Bronchial epithelial cell (primary cell): ENCODE measurements at regions not wholly inside any gene's neighbourhood (a gene's known extent, or its start where the extent isn't known, plus 50 kb on each side); places are given as distances from the start of the nearest gene placed in this dataset.
A peak's percentile ranks its signal among the peaks of the same experiment; 100 is the strongest.

Source experiments
- DNase-seq: peaks from one replicate; pipeline ENCODE4 v3.0.0-alpha.2; 2010; ENCODE audit warnings: low read depth
- FAIRE-seq: peaks from 2 replicates; lab custom pipeline; 2011; peaks lifted over from hg19 to GRCh38; lab: Jason Lieb, UNC
- H3K27me3 ChIP-seq: 2 replicates; pipeline ENCODE4 v1.5.1; 2011; ENCODE audit warnings: low read length; ENCODE audit not compliant: control insufficient read depth, insufficient read depth
- H3K36me3 ChIP-seq: 2 replicates; pipeline ENCODE4 v1.5.1; 2011; ENCODE audit warnings: low read length; ENCODE audit not compliant: control insufficient read depth, insufficient read depth
- H3K4me3 ChIP-seq: 2 replicates; pipeline ENCODE4 v1.5.1; 2011; ENCODE audit warnings: mild to moderate bottlenecking, low read depth, low read length, control low read depth
- CTCF ChIP-seq: IDR thresholded peaks from 2 replicates; pipeline ENCODE4 v1.5.1; 2011; ENCODE audit warnings: mild to moderate bottlenecking, moderate library complexity, low read length, control low read depth, inconsistent platforms; ENCODE audit not compliant: insufficient read depth, severe bottlenecking

DNA sequence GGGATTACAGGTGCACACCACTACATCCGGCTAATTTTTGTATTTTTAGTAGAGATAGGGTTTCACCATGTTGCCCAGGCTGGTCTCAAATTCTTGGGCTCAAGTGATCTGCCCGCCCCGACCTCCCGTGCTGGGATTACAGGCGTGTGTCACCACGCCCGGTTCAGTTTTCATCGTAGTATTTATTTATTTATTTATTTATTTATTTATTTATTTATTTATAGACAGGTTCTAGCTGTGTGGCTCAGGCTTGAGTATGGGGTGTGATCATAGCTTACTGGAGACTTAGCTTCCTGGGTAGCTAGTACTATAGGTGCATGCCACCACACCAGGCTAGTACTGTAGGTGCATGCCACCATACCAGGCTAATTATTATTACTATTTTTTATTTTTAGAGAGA, 64.1 kb upstream of the STOX2 start:
- Histone ChIP-seq H3K36me3 (no peaks in the 10 kb centered on the region), H3K4me3 (no peak overlapping the region), H3K27me3 (no peaks in the 10 kb centered on the region)
- DNase-seq = no peak
- FAIRE-seq = no peak
- TF ChIP-seq CTCF = no peak

DNA sequence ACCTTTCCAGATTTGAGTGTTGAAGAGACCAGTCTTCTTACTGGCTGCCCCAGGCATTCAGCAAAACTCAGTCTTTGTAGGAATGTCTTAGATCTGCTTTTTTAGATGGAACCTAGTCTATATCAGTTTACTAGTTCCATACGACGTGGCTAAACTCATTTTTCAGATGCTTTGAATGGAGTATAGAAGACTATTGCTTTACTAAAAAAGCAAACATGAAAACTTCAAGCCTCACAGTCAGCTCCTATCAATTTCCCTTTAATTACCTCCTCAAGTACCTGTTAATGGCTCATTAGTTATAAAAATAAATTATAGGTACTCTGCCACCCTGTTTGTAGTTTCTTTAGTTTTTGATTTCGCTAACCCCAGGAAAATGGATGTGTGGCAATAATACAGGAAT, 63.0 kb upstream of the STOX2 start:
- FAIRE-seq = no peak
- Histone ChIP-seq H3K27me3 (no peaks in the 10 kb centered on the region), H3K36me3 (no peaks in the 10 kb centered on the region), H3K4me3 (no peak overlapping the region)
- DNase-seq = no peak
- no peak for TF ChIP-seq CTCF

- DNase-seq = no peak
- no peak for FAIRE-seq
- Histone ChIP-seq H3K4me3 (no peak overlapping the region), H3K36me3 (no peaks in the 10 kb centered on the region), H3K27me3 (no peaks in the 10 kb centered on the region)
- TF ChIP-seq CTCF = no peak
Measured at GRCh38 chr4:183843248-183843671, 61.8 kb upstream of the STOX2 start.

GRCh38 chr4:183846951-183847350, 58.2 kb upstream of the STOX2 start:
- FAIRE-seq (no peak), DNase-seq (no peak)
- no peak overlapping the region for H3K4me3 ChIP-seq
- no peaks in the 10 kb centered on the region for H3K36me3 ChIP-seq
- no peak for TF ChIP-seq CTCF
- H3K27me3 ChIP-seq = no peaks in the 10 kb centered on the region

- FAIRE-seq (peak; percentile 23), DNase-seq (no peak)
- no peaks in the 10 kb centered on the region for H3K36me3 ChIP-seq
- no peak for TF ChIP-seq CTCF
- no peaks in the 10 kb centered on the region for H3K27me3 ChIP-seq
- no peak overlapping the region for H3K4me3 ChIP-seq
Measured at GRCh38 chr4:183848805-183849204, 56.3 kb upstream of the STOX2 start.

- H3K36me3 ChIP-seq = no peaks in the 10 kb centered on the region
- peak overlapping the region; percentile 11 for H3K4me3 ChIP-seq
- no peak for TF ChIP-seq CTCF
- DNase-seq = peak; percentile 72
- no peak for FAIRE-seq
- no peaks in the 10 kb centered on the region for H3K27me3 ChIP-seq
Measured at GRCh38 chr4:183852910-183853547, 52.1 kb upstream of the STOX2 start.
